ENCODE measurements at regions not wholly inside any gene's neighbourhood (a gene's known extent, or its start where the extent isn't known, plus 50 kb on each side); places are given as distances from the start of the nearest gene placed in this dataset.

DNA sequence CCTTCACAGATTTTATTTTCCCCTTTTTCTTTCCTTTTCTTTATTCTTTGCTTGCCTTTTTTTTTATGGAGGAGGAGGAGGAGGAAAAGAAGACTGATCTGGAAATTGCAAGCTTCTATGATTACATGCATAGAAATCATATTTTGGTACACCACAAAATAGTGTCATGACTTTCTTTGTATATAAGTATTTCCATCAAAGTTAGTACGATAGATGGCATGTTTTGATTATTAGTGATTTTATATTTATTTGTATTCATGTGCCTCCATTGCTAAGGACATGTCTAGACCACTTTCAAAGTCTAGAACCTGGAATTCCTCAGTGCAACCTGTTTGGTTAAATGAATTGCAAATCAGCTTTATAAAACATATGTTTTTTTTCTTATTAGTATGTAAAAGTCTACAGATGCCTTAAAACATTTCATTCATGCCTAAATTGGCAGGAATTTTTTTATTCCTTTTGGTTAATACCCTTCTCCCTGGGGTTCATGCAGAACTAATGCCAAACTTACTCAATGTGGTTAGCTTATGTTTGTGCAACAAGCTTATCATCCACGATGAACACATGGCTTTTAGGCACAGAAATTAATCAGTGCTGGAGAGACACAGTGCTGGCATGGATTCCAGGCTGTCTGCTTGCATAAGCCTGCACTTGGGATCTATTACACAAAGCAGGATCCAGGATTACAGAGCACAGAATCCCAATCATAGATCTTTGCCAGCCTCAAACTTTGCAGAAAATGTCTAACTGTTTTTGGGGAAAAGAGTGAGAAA lies 213.1 kb downstream of the CHRM2 start:
- H3K27me3 ChIP-seq (ENCODE audit: insufficient read depth), result no peaks in the 10 kb centered on the region
- no peak overlapping the region for H2AFZ ChIP-seq (ENCODE audit: low read depth)
- no peaks in the 10 kb centered on the region for H4K20me1 ChIP-seq (ENCODE audit: insufficient read depth)
- no peak overlapping the region for H3K9ac ChIP-seq
- no peaks in the 10 kb centered on the region for H3K9me2 ChIP-seq
- H3K79me2 ChIP-seq (ENCODE audit: insufficient read depth), result no peaks in the 10 kb centered on the region
- POLR2A ChIA-PET, result no interaction called here
- H3K9me3 ChIP-seq, result no peaks in the 10 kb centered on the region
- peak; percentile 88; the same call in 1 of the 2 replicates for TF ChIP-seq MXI1 (IDR thresholded peaks at IDR 0.05; ENCODE audit: low read depth, low read length)
- TF ChIP-seq TEAD4 (IDR thresholded peaks at IDR 0.05; ENCODE audit: borderline replicate concordance, insufficient read depth), result no peak
- TF ChIP-seq, protein P1, sequence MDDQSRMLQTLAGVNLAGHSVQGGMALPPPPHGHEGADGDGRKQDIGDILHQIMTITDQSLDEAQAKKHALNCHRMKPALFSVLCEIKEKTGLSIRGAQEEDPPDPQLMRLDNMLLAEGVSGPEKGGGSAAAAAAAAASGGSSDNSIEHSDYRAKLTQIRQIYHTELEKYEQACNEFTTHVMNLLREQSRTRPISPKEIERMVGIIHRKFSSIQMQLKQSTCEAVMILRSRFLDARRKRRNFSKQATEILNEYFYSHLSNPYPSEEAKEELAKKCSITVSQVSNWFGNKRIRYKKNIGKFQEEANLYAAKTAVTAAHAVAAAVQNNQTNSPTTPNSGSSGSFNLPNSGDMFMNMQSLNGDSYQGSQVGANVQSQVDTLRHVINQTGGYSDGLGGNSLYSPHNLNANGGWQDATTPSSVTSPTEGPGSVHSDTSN (IDR thresholded peaks at IDR 0.05), result peak; percentile 72
- TF ChIP-seq, protein P2, sequence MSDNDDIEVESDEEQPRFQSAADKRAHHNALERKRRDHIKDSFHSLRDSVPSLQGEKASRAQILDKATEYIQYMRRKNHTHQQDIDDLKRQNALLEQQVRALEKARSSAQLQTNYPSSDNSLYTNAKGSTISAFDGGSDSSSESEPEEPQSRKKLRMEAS (IDR thresholded peaks at IDR 0.05; ENCODE audit: low read depth), result no peak
- TF ChIP-seq POLR2AphosphoS5 (IDR thresholded peaks at IDR 0.05; ENCODE audit: low read depth, low read length), result 0 out of 2 replicates have a peak, but pooled peaks have one; percentile 32
- TF ChIP-seq NFIC (IDR thresholded peaks at IDR 0.05; ENCODE audit: borderline replicate concordance), result peak; percentile 33; the same call in 1 of the 2 replicates
- peak; percentile 87; the same call in 1 of the 2 replicates for TF ChIP-seq FOXJ3 (CRISPR knock-in tag; IDR thresholded peaks at IDR 0.05)
- peak; percentile 23 to 96; a peak in 2 of 4 replicates for TF ChIP-seq EP300 (IDR thresholded peaks at IDR 0.05; ENCODE audit: borderline replicate concordance in 1 of 2, low read depth in 1 of 2, low read length in 1 of 2)
- TF ChIP-seq GATA2 (CRISPR knock-in tag; IDR thresholded peaks at IDR 0.05), result peak; percentile 92
- TF ChIP-seq FOSL2 (IDR thresholded peaks at IDR 0.05; ENCODE audit: borderline replicate concordance, low read depth), result no peak
- peak; percentile 81 for TF ChIP-seq TCF12 (IDR thresholded peaks at IDR 0.05)
- TF ChIP-seq CHD2 (IDR thresholded peaks at IDR 0.05; ENCODE audit: low read length, partially characterized antibody), result peak; percentile 92
- peak; percentile 99 for TF ChIP-seq RCOR1 (IDR thresholded peaks at IDR 0.05; ENCODE audit: low read length)
- H3K4me2 ChIP-seq, result no peak overlapping the region
- peak; percentile 75 for DNase-seq
- 6% methylated on average over 2 of the region's 2 CpGs for WGBS (ENCODE audit: low lambda C conversion rate)
- CTCF ChIA-PET, result interaction anchor here (1.0 to 1.4 kb wide), 3 partner anchors 10 to 511 kb away, joined by 3 to 4 read pairs (median 3); no protein-coding TSS in a partner anchor
- H3K4me1 ChIP-seq (ENCODE audit: control insufficient read depth in 1 of 2, insufficient read depth in 2 of 2, low read depth in 1 of 2, low read length in 1 of 2), result peaks cover 0 to 19% of the 10 kb centered on the region in 2 experiments; a peak in 2 of 4 replicates
- H3K27ac ChIP-seq (ENCODE audit: low read depth in 2 of 2, low read length in 1 of 2), result peak overlapping the region in 1 of 2 experiments; percentile 71; a peak in 2 of 4 replicates
- no peak overlapping the region for H3K4me3 ChIP-seq (ENCODE audit: low read depth in 2 of 2, low read length in 1 of 2)
- H3K36me3 ChIP-seq (replicated peaks in 1 of 2; ENCODE audit: control insufficient read depth in 1 of 2, insufficient read depth in 2 of 2, low read length in 1 of 2), result no peaks in the 10 kb centered on the region
- H3F3A ChIP-seq (replicated peaks; ENCODE audit: insufficient read depth), result no peaks in the 10 kb centered on the region

DNA sequence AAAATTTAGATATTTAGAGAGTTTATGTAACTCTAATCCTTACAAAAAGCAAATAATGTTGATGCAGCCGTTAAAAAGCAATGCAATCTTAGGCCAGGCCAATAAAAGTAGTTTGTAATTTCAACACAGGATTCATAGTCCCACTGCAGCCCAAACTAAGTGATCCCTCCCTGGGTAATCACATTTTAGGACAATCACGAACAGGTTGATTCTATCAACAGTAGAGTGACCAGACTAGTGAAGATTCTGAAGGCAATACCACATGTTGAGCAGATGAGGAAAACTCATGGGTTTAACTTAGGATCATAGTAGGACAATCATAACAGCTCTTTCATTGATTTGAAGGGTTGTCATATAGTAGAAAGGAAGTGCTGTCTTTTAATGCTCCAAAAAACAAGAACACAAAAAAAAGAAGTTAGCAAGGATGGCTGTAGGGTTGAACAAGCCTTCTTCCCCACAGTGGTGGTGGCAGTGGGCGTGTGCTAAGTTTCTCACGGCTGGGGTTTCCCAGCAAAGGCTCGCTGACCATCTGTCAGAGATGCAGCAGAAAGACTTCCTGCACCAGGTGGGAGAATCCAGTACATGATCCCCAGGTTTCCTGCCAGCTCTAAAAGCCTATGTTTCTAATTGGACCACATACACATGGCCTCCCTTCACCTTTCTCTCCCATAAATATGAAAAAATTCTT lies 212.2 kb downstream of the CHRM2 start:
- POLR2A ChIA-PET, result no interaction called here
- Histone ChIP-seq H3K9me2 (no peaks in the 10 kb centered on the region), H3K27me3 (ENCODE audit: insufficient read depth) (no peaks in the 10 kb centered on the region), H3K4me2 (no peak overlapping the region), H3K4me1 (ENCODE audit: control insufficient read depth in 1 of 2, insufficient read depth in 2 of 2, low read depth in 1 of 2, low read length in 1 of 2) (peaks cover 0 to 19% of the 10 kb centered on the region in 2 experiments; a peak in 2 of 4 replicates), H2AFZ (ENCODE audit: low read depth) (no peak overlapping the region), H4K20me1 (ENCODE audit: insufficient read depth) (no peaks in the 10 kb centered on the region), H3K9me3 (no peaks in the 10 kb centered on the region), H3K79me2 (ENCODE audit: insufficient read depth) (no peaks in the 10 kb centered on the region), H3K4me3 (ENCODE audit: low read depth in 2 of 2, low read length in 1 of 2) (no peak overlapping the region), H3F3A (replicated peaks; ENCODE audit: insufficient read depth) (no peaks in the 10 kb centered on the region), H3K9ac (no peak overlapping the region), H3K27ac (ENCODE audit: low read depth in 2 of 2, low read length in 1 of 2) (peak overlapping the region in 1 of 2 experiments; percentile 16; a peak in 2 of 4 replicates), H3K36me3 (replicated peaks in 1 of 2; ENCODE audit: control insufficient read depth in 1 of 2, insufficient read depth in 2 of 2, low read length in 1 of 2) (no peaks in the 10 kb centered on the region)
- DNase-seq, result no peak
- TF ChIP-seq RCOR1 (IDR thresholded peaks at IDR 0.05; ENCODE audit: low read length), result no peak
- no peak for TF ChIP-seq SIN3A (IDR thresholded peaks at IDR 0.05; ENCODE audit: borderline replicate concordance, low read depth, low read length)
- TF ChIP-seq MXI1 (IDR thresholded peaks at IDR 0.05; ENCODE audit: low read depth, low read length), result no peak
- WGBS (ENCODE audit: low lambda C conversion rate), result 32% methylated on average over 5 of the region's 5 CpGs
- CTCF ChIA-PET, result interaction anchor here (1.0 to 1.4 kb wide), 3 partner anchors 11 to 512 kb away, joined by 3 to 4 read pairs (median 3); no protein-coding TSS in a partner anchor
